ENCODE measurements at regions not wholly inside any gene's neighbourhood (a gene's known extent, or its start where the extent isn't known, plus 50 kb on each side); places are given as distances from the start of the nearest gene placed in this dataset.
"Not testable (repeated sequence)": the region's sequence is repeated elsewhere in the genome, so short reads cannot be mapped to it uniquely, and the experiment has no call there.

GRCh38 chr2:37735524-37735910, 64.1 kb upstream of the CDC42EP3 start:
- not testable (repeated sequence) for H3K4me2 ChIP-seq (ENCODE audit: insufficient read depth, low read length); DNase-seq

GRCh38 chr2:37737507-37737906, 66.1 kb upstream of the CDC42EP3 start:
- no peak overlapping the region for H2AFZ ChIP-seq (ENCODE audit: low read depth, low read length)
- H3K9ac ChIP-seq (ENCODE audit: low read depth, low read length): no peak overlapping the region
- TF ChIP-seq EZH2 (IDR thresholded peaks at IDR 0.05; ENCODE audit: borderline replicate concordance, low read depth, low read length, severe bottlenecking) (no peak), CTCF (IDR thresholded peaks at IDR 0.05; ENCODE audit: borderline replicate concordance, extremely low read depth, low read length, poor library complexity, severe bottlenecking) (no peak)
- no peak for DNase-seq
- H3K4me2 ChIP-seq (ENCODE audit: insufficient read depth, low read length): no peak overlapping the region
- H3K79me2 ChIP-seq (ENCODE audit: insufficient read depth, low read length): no peaks in the 10 kb centered on the region
- no peak for ATAC-seq (ENCODE audit: insufficient read depth, low read depth)
- no peaks in the 10 kb centered on the region for H4K20me1 ChIP-seq (ENCODE audit: insufficient read depth, low read length)
- no peak overlapping the region for H3K27ac ChIP-seq (ENCODE audit: low read length)
- H3K4me1 ChIP-seq (ENCODE audit: insufficient read depth, low read length): no peaks in the 10 kb centered on the region
- H3K27me3 ChIP-seq (ENCODE audit: insufficient read depth, low read length, poor library complexity): peaks cover 10% of the 10 kb centered on the region
- H3K36me3 ChIP-seq (ENCODE audit: insufficient read depth, low read length): no peaks in the 10 kb centered on the region
- no peaks in the 10 kb centered on the region for H3K9me3 ChIP-seq (ENCODE audit: insufficient read depth, low read length, severe bottlenecking)
- no peak overlapping the region for H3K4me3 ChIP-seq (ENCODE audit: low read depth in 1 of 2, low read length in 2 of 2)

More at GRCh38 chr2:37735524-37735910, 64.1 kb upstream of the CDC42EP3 start:
- H2AFZ ChIP-seq (ENCODE audit: low read depth, low read length); H3K4me1 ChIP-seq (ENCODE audit: insufficient read depth, low read length); H3K4me3 ChIP-seq (ENCODE audit: low read depth in 1 of 2, low read length in 2 of 2); H3K27me3 ChIP-seq (ENCODE audit: insufficient read depth, low read length, poor library complexity); H3K79me2 ChIP-seq (ENCODE audit: insufficient read depth, low read length); H3K9ac ChIP-seq (ENCODE audit: low read depth, low read length); H3K36me3 ChIP-seq (ENCODE audit: insufficient read depth, low read length); ATAC-seq (ENCODE audit: insufficient read depth, low read depth); H3K9me3 ChIP-seq (ENCODE audit: insufficient read depth, low read length, severe bottlenecking); H3K27ac ChIP-seq (ENCODE audit: low read length); H4K20me1 ChIP-seq (ENCODE audit: insufficient read depth, low read length): not testable (repeated sequence)

GRCh38 chr2:37738266-37738885, 66.9 kb upstream of the CDC42EP3 start:
- no peaks in the 10 kb centered on the region for H4K20me1 ChIP-seq (ENCODE audit: insufficient read depth, low read length)
- no peaks in the 10 kb centered on the region for H3K36me3 ChIP-seq (ENCODE audit: insufficient read depth, low read length)
- no peak overlapping the region for H3K4me3 ChIP-seq (ENCODE audit: low read depth in 1 of 2, low read length in 2 of 2)
- peaks cover 10% of the 10 kb centered on the region for H3K27me3 ChIP-seq (ENCODE audit: insufficient read depth, low read length, poor library complexity)
- H3K4me1 ChIP-seq (ENCODE audit: insufficient read depth, low read length): no peaks in the 10 kb centered on the region
- H3K9ac ChIP-seq (ENCODE audit: low read depth, low read length): no peak overlapping the region
- no peak overlapping the region for H3K4me2 ChIP-seq (ENCODE audit: insufficient read depth, low read length)
- DNase-seq (no peak), ATAC-seq (ENCODE audit: insufficient read depth, low read depth) (no peak)
- H2AFZ ChIP-seq (ENCODE audit: low read depth, low read length): no peak overlapping the region
- no peaks in the 10 kb centered on the region for H3K79me2 ChIP-seq (ENCODE audit: insufficient read depth, low read length)
- H3K27ac ChIP-seq (ENCODE audit: low read length): no peak overlapping the region
- TF ChIP-seq CTCF (IDR thresholded peaks at IDR 0.05; ENCODE audit: borderline replicate concordance, extremely low read depth, low read length, poor library complexity, severe bottlenecking) (no peak), EZH2 (IDR thresholded peaks at IDR 0.05; ENCODE audit: borderline replicate concordance, low read depth, low read length, severe bottlenecking) (no peak)
- H3K9me3 ChIP-seq (ENCODE audit: insufficient read depth, low read length, severe bottlenecking): no peaks in the 10 kb centered on the region

GRCh38 chr2:37739153-37739552, 67.7 kb upstream of the CDC42EP3 start:
- DNase-seq (no peak), ATAC-seq (ENCODE audit: insufficient read depth, low read depth) (no peak)
- Histone ChIP-seq H3K27me3 (ENCODE audit: insufficient read depth, low read length, poor library complexity) (peaks cover 10% of the 10 kb centered on the region), H4K20me1 (ENCODE audit: insufficient read depth, low read length) (no peaks in the 10 kb centered on the region), H3K36me3 (ENCODE audit: insufficient read depth, low read length) (no peaks in the 10 kb centered on the region), H3K9me3 (ENCODE audit: insufficient read depth, low read length, severe bottlenecking) (no peaks in the 10 kb centered on the region), H3K27ac (ENCODE audit: low read length) (no peak overlapping the region), H3K4me2 (ENCODE audit: insufficient read depth, low read length) (no peak overlapping the region), H2AFZ (ENCODE audit: low read depth, low read length) (no peak overlapping the region), H3K9ac (ENCODE audit: low read depth, low read length) (no peak overlapping the region), H3K4me1 (ENCODE audit: insufficient read depth, low read length) (no peaks in the 10 kb centered on the region), H3K4me3 (ENCODE audit: low read depth in 1 of 2, low read length in 2 of 2) (no peak overlapping the region), H3K79me2 (ENCODE audit: insufficient read depth, low read length) (no peaks in the 10 kb centered on the region)
- TF ChIP-seq EZH2 (IDR thresholded peaks at IDR 0.05; ENCODE audit: borderline replicate concordance, low read depth, low read length, severe bottlenecking) (no peak), CTCF (IDR thresholded peaks at IDR 0.05; ENCODE audit: borderline replicate concordance, extremely low read depth, low read length, poor library complexity, severe bottlenecking) (no peak)

Measured in DND-41 (cell line).